ENCODE measurements at regions not wholly inside any gene's neighbourhood (a gene's known extent, or its start where the extent isn't known, plus 50 kb on each side); places are given as distances from the start of the nearest gene placed in this dataset.
A peak's percentile ranks its signal among the peaks of the same experiment; 100 is the strongest.

- CTCF ChIA-PET = no interaction called here
- intact Hi-C loops (cut with DNase I, micrococcal nuclease) = no loop called here
- Mint-ChIP-seq H3K4me3 (no peak overlapping the region), H3K27ac (no peak overlapping the region), H3K9me3 (no peaks in the 10 kb centered on the region), H3K27me3 (peaks cover 13% of the 10 kb centered on the region), H3K4me1 (ENCODE audit: low read depth) (no peaks in the 10 kb centered on the region), H3K36me3 (ENCODE audit: low read depth) (no peaks in the 10 kb centered on the region)
- H3K27me3 ChIP-seq (ENCODE audit: control insufficient read depth in 1 of 2, insufficient read depth in 2 of 2, low read length in 2 of 2) = no peaks in the 10 kb centered on the region
- H3K4me1 ChIP-seq (ENCODE audit: insufficient read depth, low read length) = no peaks in the 10 kb centered on the region
- POLR2A ChIA-PET = no interaction called here
- no peaks in the 10 kb centered on the region for H3K36me3 ChIP-seq (ENCODE audit: insufficient read depth, low read length)
- TF ChIP-seq CTCF (IDR thresholded peaks at IDR 0.05) = no peak
- H3K4me3 ChIP-seq (ENCODE audit: low read length) = no peak overlapping the region
- ATAC-seq (ENCODE audit: poor library complexity) = no peak
- DNase-seq = no peak
- no peaks in the 10 kb centered on the region for H3K9me3 ChIP-seq (ENCODE audit: control insufficient read depth in 1 of 2, insufficient read depth in 1 of 2, low read length in 2 of 2)
- no peak overlapping the region for H3K27ac ChIP-seq (ENCODE audit: low read depth in 1 of 2, low read length in 2 of 2)
Measured at GRCh38 chr2:225891771-225892170, 492.3 kb downstream of the NYAP2 start.

- intact Hi-C loops (cut with DNase I, micrococcal nuclease) = no loop called here
- no peaks in the 10 kb centered on the region for H3K27me3 ChIP-seq (ENCODE audit: control insufficient read depth in 1 of 2, insufficient read depth in 2 of 2, low read length in 2 of 2)
- no peaks in the 10 kb centered on the region for H3K4me1 ChIP-seq (ENCODE audit: insufficient read depth, low read length)
- no peaks in the 10 kb centered on the region for H3K36me3 ChIP-seq (ENCODE audit: insufficient read depth, low read length)
- no peak overlapping the region for H3K27ac ChIP-seq (ENCODE audit: low read depth in 1 of 2, low read length in 2 of 2)
- no peaks in the 10 kb centered on the region for H3K9me3 ChIP-seq (ENCODE audit: control insufficient read depth in 1 of 2, insufficient read depth in 1 of 2, low read length in 2 of 2)
- no peaks in the 10 kb centered on the region for H3K36me3 Mint-ChIP-seq (ENCODE audit: low read depth)
- no peaks in the 10 kb centered on the region for H3K9me3 Mint-ChIP-seq
- TF ChIP-seq CTCF (IDR thresholded peaks at IDR 0.05) = no peak
- ATAC-seq (ENCODE audit: poor library complexity) = no peak
- no peak overlapping the region for H3K4me3 ChIP-seq (ENCODE audit: low read length)
- no peak overlapping the region for H3K27ac Mint-ChIP-seq
- ChIA-PET CTCF (no interaction called here), POLR2A (no interaction called here)
- DNase-seq = no peak
- H3K4me1 Mint-ChIP-seq (ENCODE audit: low read depth) = no peaks in the 10 kb centered on the region
- no peak overlapping the region for H3K4me3 Mint-ChIP-seq
- H3K27me3 Mint-ChIP-seq = peaks cover 9% of the 10 kb centered on the region
Measured at GRCh38 chr2:225891013-225891412, 491.5 kb downstream of the NYAP2 start.

GRCh38 chr2:225889452-225889851 lies 489.9 kb downstream of the NYAP2 start:
- TF ChIP-seq CTCF (IDR thresholded peaks at IDR 0.05) = peak; percentile 70
- peaks cover 0 to 3% of the 10 kb centered on the region in 2 experiments for H3K27me3 ChIP-seq (ENCODE audit: control insufficient read depth in 1 of 2, insufficient read depth in 2 of 2, low read length in 2 of 2)
- intact Hi-C loops (cut with DNase I, micrococcal nuclease) = loop anchor here (1.0 to 10.0 kb wide), 3 partner anchors 913 to 1345 kb away; no protein-coding TSS in a partner anchor
- Mint-ChIP-seq H3K9me3 (no peaks in the 10 kb centered on the region), H3K27ac (no peak overlapping the region), H3K36me3 (ENCODE audit: low read depth) (no peaks in the 10 kb centered on the region), H3K4me3 (no peak overlapping the region), H3K27me3 (peaks cover 8% of the 10 kb centered on the region), H3K4me1 (ENCODE audit: low read depth) (no peaks in the 10 kb centered on the region)
- no peaks in the 10 kb centered on the region for H3K4me1 ChIP-seq (ENCODE audit: insufficient read depth, low read length)
- no peaks in the 10 kb centered on the region for H3K9me3 ChIP-seq (ENCODE audit: control insufficient read depth in 1 of 2, insufficient read depth in 1 of 2, low read length in 2 of 2)
- ATAC-seq (ENCODE audit: poor library complexity) (no peak), DNase-seq (peak in 3 of 14 experiments; percentile 29 to 31 (median 29))
- CTCF ChIA-PET = interaction anchor here (0.6 to 1.4 kb wide), 2 partner anchors 910 to 913 kb away, joined by 3 to 4 read pairs; partner anchors contain the start of gene IRS1
- POLR2A ChIA-PET = no interaction called here
- no peak overlapping the region for H3K27ac ChIP-seq (ENCODE audit: low read depth in 1 of 2, low read length in 2 of 2)
- no peaks in the 10 kb centered on the region for H3K36me3 ChIP-seq (ENCODE audit: insufficient read depth, low read length)
- no peak overlapping the region for H3K4me3 ChIP-seq (ENCODE audit: low read length)
